NCI-H226 (cell line): ENCODE measurements at regions not wholly inside any gene's neighbourhood (a gene's known extent, or its start where the extent isn't known, plus 50 kb on each side); places are given as distances from the start of the nearest gene placed in this dataset.

Source experiments
- DNase-seq: peaks from one replicate; pipeline ENCODE4 v3.0.0-alpha.2; 2015

GRCh38 chr7:65809259-65809981 is 63.5 kb upstream of the VKORC1L1 start:
- DNase-seq = no peak

- DNase-seq = no peak
Observed at GRCh38 chr7:65809982-65810288, 62.9 kb upstream of the VKORC1L1 start.

- peak; percentile 61 for DNase-seq
Observed at GRCh38 chr7:65812281-65812680, 60.6 kb upstream of the VKORC1L1 start.

- peak; percentile 92 for DNase-seq
Observed at GRCh38 chr7:65814556-65815167, 58.2 kb upstream of the VKORC1L1 start.

GRCh38 chr7:65820287-65820950 is 52.5 kb upstream of the VKORC1L1 start:
- DNase-seq = peak; percentile 91
